Prostate gland (tissue), 2 donors: ENCODE measurements at regions not wholly inside any gene's neighbourhood (a gene's known extent, or its start where the extent isn't known, plus 50 kb on each side); places are given as distances from the start of the nearest gene placed in this dataset.

ENCODE experiments used
- DNase-seq: peaks from one replicate; pipeline ENCODE4 v3.0.0-alpha.2; 2019; ENCODE audit warnings: low spot score
- H3K27ac ChIP-seq, 2 donors: fragments of 200-600 bp; sonication (generic); 2 replicates each; pipeline ENCODE4 v1.5.1; 2017 to 2019
- H3K27me3 ChIP-seq: fragments of 200-600 bp; sonication (generic); replicated peaks from 2 replicates; pipeline ENCODE4 v1.5.1; 2019; ENCODE audit not compliant: insufficient read depth
- H3K36me3 ChIP-seq, 2 donors: fragments of 200-600 bp; sonication (generic); 1 replicate in 1 of 2; 2 replicates in 1 of 2; pipeline versions ENCODE4 v1.5.1 to v1.8.1; 2017 to 2019
- H3K4me1 ChIP-seq: fragments of 200-600 bp; sonication (generic); replicated peaks from 2 replicates; pipeline ENCODE4 v1.5.1; 2019
- H3K4me3 ChIP-seq, 2 donors: fragments of 200-600 bp; sonication (generic); 2 replicates each; pipeline ENCODE4 v1.5.1; 2017 to 2019
- H3K9me3 ChIP-seq: fragments of 200-600 bp; sonication (generic); 2 replicates; pipeline ENCODE4 v1.5.1; 2017
- POLR2A ChIP-seq: fragments of 450-650 bp; IDR thresholded peaks from one replicate; pipeline ENCODE4 v1.6.1; 2016; ENCODE audit warnings: antibody characterized with exemption, mild to moderate bottlenecking
- POLR2AphosphoS5 ChIP-seq: sonication (generic); formaldehyde crosslinking; IDR thresholded peaks from one replicate; pipeline ENCODE4 v1.6.1; 2017; ENCODE audit warnings: antibody characterized with exemption
- WGBS: methylation state at CpG from one replicate; pipeline ENCODE4 v1.1.5; 2018; 5-methylcytosine and 5-hydroxymethylcytosine counted together
- intact Hi-C: fragments of 100-400 bp; cut with DNase I; formaldehyde crosslinking; loops from one replicate; pipeline ENCODE4 v1.14.2; 2022
- TF ChIP-seq, protein P1 (sequence below), 4 experiments: fragments of 200-600 bp in 2 of 4; fragments of 450-650 bp in 2 of 4; sonication (generic) in 2 of 4; IDR thresholded peaks; 1 replicate in 3 of 4; 2 replicates in 1 of 4; pipeline ENCODE4 v1.5.1; 2016 to 2019; ENCODE audit warnings: antibody characterized with exemption in 4 of 4, mild to moderate bottlenecking in 2 of 4, moderate library complexity in 2 of 4

- Histone ChIP-seq H3K36me3 (no peaks in the 10 kb centered on the region), H3K4me3 (no peak overlapping the region), H3K4me1 (no peaks in the 10 kb centered on the region), H3K27ac (no peak overlapping the region), H3K9me3 (no peaks in the 10 kb centered on the region), H3K27me3 (no peaks in the 10 kb centered on the region)
- intact Hi-C loops: no loop called here
- TF ChIP-seq, protein P1, sequence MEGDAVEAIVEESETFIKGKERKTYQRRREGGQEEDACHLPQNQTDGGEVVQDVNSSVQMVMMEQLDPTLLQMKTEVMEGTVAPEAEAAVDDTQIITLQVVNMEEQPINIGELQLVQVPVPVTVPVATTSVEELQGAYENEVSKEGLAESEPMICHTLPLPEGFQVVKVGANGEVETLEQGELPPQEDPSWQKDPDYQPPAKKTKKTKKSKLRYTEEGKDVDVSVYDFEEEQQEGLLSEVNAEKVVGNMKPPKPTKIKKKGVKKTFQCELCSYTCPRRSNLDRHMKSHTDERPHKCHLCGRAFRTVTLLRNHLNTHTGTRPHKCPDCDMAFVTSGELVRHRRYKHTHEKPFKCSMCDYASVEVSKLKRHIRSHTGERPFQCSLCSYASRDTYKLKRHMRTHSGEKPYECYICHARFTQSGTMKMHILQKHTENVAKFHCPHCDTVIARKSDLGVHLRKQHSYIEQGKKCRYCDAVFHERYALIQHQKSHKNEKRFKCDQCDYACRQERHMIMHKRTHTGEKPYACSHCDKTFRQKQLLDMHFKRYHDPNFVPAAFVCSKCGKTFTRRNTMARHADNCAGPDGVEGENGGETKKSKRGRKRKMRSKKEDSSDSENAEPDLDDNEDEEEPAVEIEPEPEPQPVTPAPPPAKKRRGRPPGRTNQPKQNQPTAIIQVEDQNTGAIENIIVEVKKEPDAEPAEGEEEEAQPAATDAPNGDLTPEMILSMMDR (IDR thresholded peaks at IDR 0.05): no peak
- TF ChIP-seq POLR2AphosphoS5: no peak
- 33% methylated on average over 3 of the region's 3 CpGs for WGBS
- DNase-seq: no peak
Observed at GRCh38 chr21:28654406-28654805, 338.3 kb downstream of the LTN1 start.

- no peaks in the 10 kb centered on the region for H3K9me3 ChIP-seq
- H3K4me1 ChIP-seq: no peaks in the 10 kb centered on the region
- TF ChIP-seq POLR2AphosphoS5 (no peak), POLR2A (no peak)
- TF ChIP-seq, protein P1 (IDR thresholded peaks at IDR 0.05): no peak
- no peaks in the 10 kb centered on the region for H3K27me3 ChIP-seq
- no peaks in the 10 kb centered on the region for H3K36me3 ChIP-seq
- 88% methylated on average over 1 of the region's 1 CpG for WGBS
- DNase-seq: no peak
- H3K4me3 ChIP-seq: no peak overlapping the region
- intact Hi-C loops: no loop called here
- H3K27ac ChIP-seq: no peak overlapping the region
Observed at GRCh38 chr21:28644762-28645161, 347.9 kb downstream of the LTN1 start.

DNA sequence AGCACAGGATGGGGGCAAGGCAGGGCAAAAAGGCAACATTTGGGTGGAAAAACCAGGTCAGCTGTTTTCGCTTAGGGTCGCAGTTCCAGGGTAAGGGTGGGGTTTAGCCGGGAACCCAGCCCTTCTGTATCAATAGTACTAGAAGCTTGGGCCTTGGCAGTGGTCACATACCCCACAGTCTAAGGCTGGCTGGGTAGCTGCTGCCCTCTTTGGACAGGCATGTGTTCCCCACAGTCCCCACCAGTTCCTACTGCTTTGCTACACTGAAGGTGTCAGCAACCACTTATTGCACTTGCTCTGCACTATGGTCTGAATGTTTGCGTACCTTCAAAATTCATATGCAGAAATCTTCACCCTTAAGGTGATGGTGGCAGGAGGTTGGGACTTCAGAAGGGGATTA is 349.8 kb downstream of the LTN1 start:
- Histone ChIP-seq H3K4me3 (no peak overlapping the region), H3K36me3 (no peaks in the 10 kb centered on the region), H3K9me3 (no peaks in the 10 kb centered on the region), H3K27ac (no peak overlapping the region), H3K27me3 (no peaks in the 10 kb centered on the region), H3K4me1 (no peaks in the 10 kb centered on the region)
- 100% methylated on average over 4 of the region's 4 CpGs for WGBS
- TF ChIP-seq POLR2A: no peak
- TF ChIP-seq, protein P1 (IDR thresholded peaks at IDR 0.05): no peak
- no peak for TF ChIP-seq POLR2AphosphoS5
- intact Hi-C loops: no loop called here
- no peak for DNase-seq

DNA sequence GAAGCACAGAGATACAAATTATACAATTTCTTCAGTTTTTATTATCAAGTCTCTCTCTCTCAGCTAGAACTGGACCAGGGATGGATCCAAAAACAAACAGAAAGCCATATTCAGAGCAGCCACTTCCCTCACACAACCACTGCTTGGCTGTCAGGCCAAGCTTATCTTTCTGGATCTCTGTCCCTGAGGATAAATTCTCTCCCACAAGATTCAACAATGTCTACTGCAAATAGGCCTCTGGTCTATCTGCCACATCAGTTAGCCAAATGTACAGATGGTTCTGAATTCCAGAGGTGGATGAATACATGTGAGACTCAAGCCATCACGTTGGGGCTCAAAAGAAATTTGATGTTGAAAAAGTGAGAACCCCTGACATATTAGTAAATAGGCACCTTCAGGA is 350.9 kb downstream of the LTN1 start:
- WGBS: 35% methylated on average over 1 of the region's 1 CpG
- no peak for DNase-seq
- H3K4me1 ChIP-seq: no peaks in the 10 kb centered on the region
- H3K27ac ChIP-seq: no peak overlapping the region
- H3K27me3 ChIP-seq: no peaks in the 10 kb centered on the region
- no peak overlapping the region for H3K4me3 ChIP-seq
- TF ChIP-seq, protein P1 (IDR thresholded peaks at IDR 0.05): no peak
- no peak for TF ChIP-seq POLR2AphosphoS5
- TF ChIP-seq POLR2A: no peak
- H3K36me3 ChIP-seq: no peaks in the 10 kb centered on the region
- H3K9me3 ChIP-seq: no peaks in the 10 kb centered on the region
- intact Hi-C loops: no loop called here

DNA sequence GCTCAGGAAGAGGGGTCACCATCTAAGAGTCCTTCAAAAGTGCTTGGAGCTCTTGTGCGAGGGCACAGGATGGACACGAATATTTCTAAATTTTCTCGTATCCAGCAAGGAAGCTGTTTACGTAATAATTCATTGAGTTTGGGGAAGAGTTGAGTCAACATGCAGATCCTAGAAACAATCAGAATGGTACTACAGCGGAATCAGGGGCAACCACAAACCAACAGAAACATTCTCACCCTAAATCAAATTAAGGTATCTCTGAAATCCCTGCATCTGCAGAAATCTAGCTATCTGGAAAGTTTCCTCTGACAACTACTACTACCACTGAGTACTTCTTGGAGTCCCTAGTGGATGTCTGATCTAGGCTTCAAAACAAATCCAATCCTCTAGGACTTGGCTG is 352.4 kb downstream of the LTN1 start:
- Histone ChIP-seq H3K9me3 (no peaks in the 10 kb centered on the region), H3K36me3 (no peaks in the 10 kb centered on the region), H3K27me3 (no peaks in the 10 kb centered on the region), H3K4me1 (no peaks in the 10 kb centered on the region), H3K4me3 (no peak overlapping the region), H3K27ac (no peak overlapping the region)
- 74% methylated on average over 5 of the region's 5 CpGs for WGBS
- TF ChIP-seq, protein P1 (IDR thresholded peaks at IDR 0.05): no peak
- TF ChIP-seq POLR2A: no peak
- no peak for TF ChIP-seq POLR2AphosphoS5
- no peak for DNase-seq
- intact Hi-C loops: no loop called here
